Fibroblast of villous mesenchyme (primary cell): ENCODE measurements at regions not wholly inside any gene's neighbourhood (a gene's known extent, or its start where the extent isn't known, plus 50 kb on each side); places are given as distances from the start of the nearest gene placed in this dataset.

Experiments
- DNase-seq: peaks from one replicate; pipeline ENCODE4 v3.0.0-alpha.2; 2010; ENCODE audit warnings: low read depth
- H3K4me3 ChIP-seq: 2 replicates; pipeline ENCODE4 v1.5.1; 2011; ENCODE audit warnings: low read depth, mild to moderate bottlenecking, low read length
- TF ChIP-seq, protein P1 (sequence below): IDR thresholded peaks from 2 replicates; pipeline ENCODE4 v1.5.1; 2012; ENCODE audit warnings: low read depth, mild to moderate bottlenecking, low read length; ENCODE audit not compliant: insufficient read depth

DNA sequence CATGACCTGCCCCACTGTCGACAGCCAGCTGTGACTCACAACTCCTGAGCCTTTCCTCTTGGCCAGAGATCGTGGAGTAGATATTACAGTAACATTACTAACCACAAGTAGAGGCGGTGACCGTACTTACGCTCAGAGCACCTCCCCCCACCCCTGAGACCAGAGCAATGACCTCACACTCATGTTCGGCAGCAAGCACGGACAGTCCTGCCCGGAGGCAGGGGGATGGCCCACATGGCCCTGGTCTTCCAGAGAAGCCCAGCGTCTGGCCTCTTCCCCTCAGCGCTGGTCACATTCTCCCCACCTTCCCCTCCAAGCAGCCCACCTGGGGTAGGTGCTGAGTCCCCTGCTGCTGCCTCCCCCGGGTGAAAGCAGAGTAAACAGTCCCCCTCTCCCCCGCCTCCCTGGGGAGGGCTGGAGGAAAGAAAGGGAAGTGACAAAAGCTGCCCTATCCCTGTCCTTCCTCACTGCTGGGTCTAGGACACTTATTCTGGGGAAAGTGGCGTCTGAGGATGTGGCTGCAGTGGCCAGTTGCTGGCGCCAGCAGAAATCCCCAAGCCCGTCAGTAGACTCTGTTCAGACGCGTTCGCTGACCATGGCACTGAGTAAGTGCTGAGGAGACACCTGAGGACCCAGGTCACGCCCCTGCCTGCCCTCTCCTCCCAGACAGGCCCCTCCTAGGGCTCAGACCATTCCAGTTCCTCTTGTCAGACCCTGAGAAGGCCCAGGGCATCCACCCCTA is 68.5 kb downstream of the MRPL14 start:
- TF ChIP-seq, protein P1, sequence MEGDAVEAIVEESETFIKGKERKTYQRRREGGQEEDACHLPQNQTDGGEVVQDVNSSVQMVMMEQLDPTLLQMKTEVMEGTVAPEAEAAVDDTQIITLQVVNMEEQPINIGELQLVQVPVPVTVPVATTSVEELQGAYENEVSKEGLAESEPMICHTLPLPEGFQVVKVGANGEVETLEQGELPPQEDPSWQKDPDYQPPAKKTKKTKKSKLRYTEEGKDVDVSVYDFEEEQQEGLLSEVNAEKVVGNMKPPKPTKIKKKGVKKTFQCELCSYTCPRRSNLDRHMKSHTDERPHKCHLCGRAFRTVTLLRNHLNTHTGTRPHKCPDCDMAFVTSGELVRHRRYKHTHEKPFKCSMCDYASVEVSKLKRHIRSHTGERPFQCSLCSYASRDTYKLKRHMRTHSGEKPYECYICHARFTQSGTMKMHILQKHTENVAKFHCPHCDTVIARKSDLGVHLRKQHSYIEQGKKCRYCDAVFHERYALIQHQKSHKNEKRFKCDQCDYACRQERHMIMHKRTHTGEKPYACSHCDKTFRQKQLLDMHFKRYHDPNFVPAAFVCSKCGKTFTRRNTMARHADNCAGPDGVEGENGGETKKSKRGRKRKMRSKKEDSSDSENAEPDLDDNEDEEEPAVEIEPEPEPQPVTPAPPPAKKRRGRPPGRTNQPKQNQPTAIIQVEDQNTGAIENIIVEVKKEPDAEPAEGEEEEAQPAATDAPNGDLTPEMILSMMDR, result no peak
- DNase-seq, result peak; percentile 100
- H3K4me3 ChIP-seq, result no peak overlapping the region

- DNase-seq, result peak; percentile 81
- no peak overlapping the region for H3K4me3 ChIP-seq
- TF ChIP-seq, protein P1, result no peak
Measured at GRCh38 chr6:44057931-44058616, 69.2 kb downstream of the MRPL14 start.

- H3K4me3 ChIP-seq, result no peak overlapping the region
- peak; percentile 61 for DNase-seq
- TF ChIP-seq, protein P1, result no peak
Measured at GRCh38 chr6:44057238-44057930, 69.9 kb downstream of the MRPL14 start.

DNA sequence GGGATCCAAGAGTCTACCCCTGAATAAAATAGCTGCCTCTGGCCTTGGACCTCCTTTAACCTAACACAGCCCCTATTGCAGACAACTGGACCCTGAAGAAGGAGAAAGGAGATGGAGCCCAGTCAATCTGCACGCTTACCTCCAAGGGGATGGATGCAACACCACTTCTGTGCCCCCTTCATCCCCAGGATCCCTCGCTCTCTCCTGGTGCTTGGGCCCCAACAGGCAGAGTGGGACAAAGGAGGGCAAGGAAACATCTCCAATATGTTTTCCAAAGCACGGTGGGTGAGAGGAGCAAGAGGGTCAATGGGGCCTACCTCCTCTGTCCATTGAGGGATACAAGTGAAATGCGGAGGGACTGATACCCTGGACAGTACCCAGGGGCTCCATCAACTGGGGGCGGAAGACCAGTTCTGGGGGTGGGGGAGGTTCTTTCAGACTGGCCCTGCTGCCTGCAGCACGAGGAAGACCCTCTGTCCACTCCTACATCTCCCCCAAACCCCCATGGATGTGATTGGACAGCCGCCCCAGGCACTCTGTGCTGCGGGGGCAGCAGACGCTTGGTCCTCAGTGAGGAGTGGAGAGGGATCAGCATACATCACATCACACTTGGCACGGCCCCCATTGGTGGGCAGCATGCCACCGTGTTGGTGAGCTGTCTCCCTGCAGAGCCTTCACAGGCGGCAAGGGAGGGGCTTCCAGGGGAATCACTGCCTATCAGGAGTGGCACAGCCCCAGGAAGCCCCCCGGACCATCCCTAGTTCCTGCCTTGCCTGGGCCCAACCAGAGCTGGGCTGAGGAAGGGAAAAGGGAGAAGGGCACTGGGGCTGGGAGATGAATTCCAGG is 70.6 kb downstream of the MRPL14 start:
- TF ChIP-seq, protein P1, result no peak
- H3K4me3 ChIP-seq, result no peak overlapping the region
- peak; percentile 80 for DNase-seq

DNA sequence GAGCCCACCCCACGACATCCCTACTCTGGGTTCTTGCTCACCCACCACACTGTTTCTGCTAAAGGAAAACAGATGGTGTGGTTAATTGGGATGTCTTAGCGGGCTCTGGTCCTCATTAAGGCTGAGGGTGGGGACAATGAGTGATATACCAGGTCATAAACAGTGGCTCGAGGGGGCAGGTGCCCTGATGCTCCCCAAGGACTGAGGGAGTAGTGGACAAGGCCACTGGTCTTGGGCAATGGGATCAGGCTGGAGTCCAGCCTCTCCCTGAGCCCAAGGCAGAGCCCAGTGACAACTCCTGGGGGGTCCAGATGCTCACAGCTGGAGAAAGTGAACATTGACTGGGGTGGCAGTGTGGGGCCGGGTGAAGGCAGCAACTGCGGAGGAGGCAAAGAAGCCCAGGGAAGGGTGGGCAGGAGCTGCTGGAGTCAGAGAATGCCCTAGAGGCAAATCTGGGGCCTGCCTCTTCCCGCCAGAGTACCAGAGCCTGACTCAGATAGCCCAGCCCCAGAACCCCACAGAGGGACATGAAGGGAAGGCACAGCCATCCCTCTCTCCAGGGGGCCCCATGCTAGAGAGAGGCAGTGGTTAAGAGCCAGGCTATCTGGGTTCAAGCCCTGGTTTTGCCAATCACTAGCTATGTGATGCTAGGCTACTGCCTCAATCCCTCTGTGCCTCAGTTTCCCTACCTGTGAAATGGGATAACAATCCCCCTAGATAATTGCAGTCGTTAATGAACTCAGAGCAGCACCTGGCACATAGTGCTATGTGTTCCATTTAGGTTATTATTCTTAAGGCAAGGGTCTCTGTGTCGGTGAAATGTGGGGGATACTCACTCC is 72.3 kb downstream of the MRPL14 start:
- no peak overlapping the region for H3K4me3 ChIP-seq
- peak; percentile 84 for DNase-seq
- TF ChIP-seq, protein P1, result peak; percentile 8
